IMR-90 (cell line): ENCODE measurements at regions not wholly inside any gene's neighbourhood (a gene's known extent, or its start where the extent isn't known, plus 50 kb on each side); places are given as distances from the start of the nearest gene placed in this dataset.

Experiments used
- ATAC-seq: fragments of 200-7000 bp; cut with Tn5 transposase; 2 replicates; pipeline ENCODE4 v1.9.1; 2020; ENCODE audit warnings: low read depth, mild to moderate bottlenecking, moderate library complexity
- BruUV-seq: library from RNA; stranded (reverse); fragments of 400-500 nt; replicated peaks from 2 replicates; lab custom pipeline; 2021; lab: Mats Ljungman, UMichigan
- CTCF ChIA-PET: fragments of 300-600 bp; formaldehyde crosslinking; extraction: SDS; loops from one replicate; lab custom pipeline; 2021; ENCODE audit warnings: antibody characterized with exemption; lab: Yijun Ruan, JAX
- POLR2A ChIA-PET: fragments of 300-600 bp; sonication (Branson Sonifier 250); formaldehyde crosslinking; loops from one replicate; lab custom pipeline; 2022; ENCODE audit warnings: antibody characterized with exemption; ENCODE audit not compliant: unreplicated experiment; lab: Charles Lee
- DNase-seq: peaks from one replicate; pipeline ENCODE4 v3.0.0; 2013
- H2AFZ ChIP-seq: replicated peaks from 2 replicates; pipeline ENCODE3; 2013; ENCODE audit warnings: low read length, mild to moderate bottlenecking; ENCODE audit not compliant: poor library complexity
- H2AK5ac ChIP-seq: 2 replicates; pipeline ENCODE4 v1.6.1; 2013; ENCODE audit warnings: low read depth, low read length, inconsistent platforms
- H2AK9ac ChIP-seq: replicated peaks from 2 replicates; pipeline ENCODE3; 2013; ENCODE audit warnings: mild to moderate bottlenecking, low read depth, low read length, moderate library complexity; ENCODE audit not compliant: poor library complexity
- H2BK120ac ChIP-seq: 2 replicates; pipeline ENCODE4 v1.6.1; 2013; ENCODE audit warnings: low read depth, low read length, inconsistent platforms
- H2BK15ac ChIP-seq: 3 replicates; pipeline ENCODE4 v1.6.1; 2013; ENCODE audit warnings: low read depth, low read length, inconsistent platforms
- H2BK20ac ChIP-seq: 2 replicates; pipeline ENCODE4 v1.6.1; 2013; ENCODE audit warnings: low read depth, mild to moderate bottlenecking, inconsistent platforms, low read length, moderate library complexity
- H2BK5ac ChIP-seq: 2 replicates; pipeline ENCODE4 v1.6.1; 2013; ENCODE audit warnings: mild to moderate bottlenecking, low read depth, low read length, inconsistent platforms; ENCODE audit not compliant: poor library complexity, severe bottlenecking
- H3K14ac ChIP-seq: replicated peaks from 2 replicates; pipeline ENCODE4 v1.6.1; 2013; ENCODE audit warnings: low read depth, low read length, inconsistent platforms
- H3K18ac ChIP-seq: 2 replicates; pipeline ENCODE4 v1.6.1; 2013; ENCODE audit warnings: low read depth, low read length, control low read depth
- H3K23ac ChIP-seq: 2 replicates; pipeline ENCODE4 v1.6.1; 2013; ENCODE audit warnings: low read depth, low read length, inconsistent platforms
- H3K27ac ChIP-seq: 2 replicates; pipeline ENCODE4 v1.5.1; 2013; ENCODE audit warnings: mild to moderate bottlenecking, control low read depth, low read length; ENCODE audit not compliant: insufficient read depth
- H3K27me3 ChIP-seq: 2 replicates; pipeline ENCODE4 v1.6.1; 2013; ENCODE audit warnings: low read length; ENCODE audit not compliant: control insufficient read depth, insufficient read depth
- H3K36me3 ChIP-seq: 2 replicates; pipeline ENCODE4 v1.6.1; 2013; ENCODE audit warnings: low read length, mixed read lengths; ENCODE audit not compliant: control insufficient read depth, insufficient read depth
- H3K4ac ChIP-seq: 2 replicates; pipeline ENCODE4 v1.6.1; 2013; ENCODE audit warnings: low read depth, low read length, inconsistent platforms
- H3K4me1 ChIP-seq: 2 replicates; pipeline ENCODE4 v1.6.1; 2013; ENCODE audit warnings: low read length, mixed read lengths; ENCODE audit not compliant: control insufficient read depth, insufficient read depth
- H3K4me2 ChIP-seq: 2 replicates; pipeline ENCODE4 v1.6.1; 2013; ENCODE audit warnings: low read depth, mild to moderate bottlenecking, control low read depth, low read length, moderate library complexity
- H3K4me3 ChIP-seq: 2 replicates; pipeline ENCODE4 v1.5.1; 2013; ENCODE audit warnings: low read depth, mild to moderate bottlenecking, control low read depth, low read length, moderate library complexity; ENCODE audit not compliant: insufficient read depth
- H3K56ac ChIP-seq: 2 replicates; pipeline ENCODE4 v1.6.1; 2013; ENCODE audit warnings: low read length, inconsistent platforms; ENCODE audit not compliant: insufficient read depth; ENCODE audit errors: extremely low read depth
- H3K79me1 ChIP-seq, 2 experiments: 2 replicates each; pipeline ENCODE4 v1.6.1; 2013; ENCODE audit warnings: low read length in 2 of 2, inconsistent platforms in 1 of 2, low read depth in 1 of 2
- H3K9ac ChIP-seq: 2 replicates; pipeline ENCODE4 v1.6.1; 2013; ENCODE audit warnings: low read depth, low read length, control low read depth
- H3K9me1 ChIP-seq: 2 replicates; pipeline ENCODE4 v1.6.1; 2013; ENCODE audit warnings: low read length, inconsistent platforms; ENCODE audit not compliant: insufficient read depth
- H3K9me3 ChIP-seq: 2 replicates; pipeline ENCODE4 v1.6.1; 2013; ENCODE audit warnings: low read length; ENCODE audit not compliant: control insufficient read depth, insufficient read depth
- H4K20me1 ChIP-seq: 2 replicates; pipeline ENCODE4 v1.6.1; 2013; ENCODE audit warnings: low read length, inconsistent platforms; ENCODE audit not compliant: insufficient read depth
- H4K5ac ChIP-seq: 2 replicates; pipeline ENCODE4 v1.6.1; 2013; ENCODE audit warnings: mild to moderate bottlenecking, low read depth, low read length, control low read depth
- H4K8ac ChIP-seq, 2 experiments: 2 replicates each; pipeline ENCODE4 v1.6.1; 2013; ENCODE audit warnings: low read depth in 2 of 2, low read length in 2 of 2, control low read depth in 1 of 2, inconsistent platforms in 1 of 2
- H4K91ac ChIP-seq: 2 replicates; pipeline ENCODE4 v1.6.1; 2013; ENCODE audit warnings: low read depth, low read length, inconsistent platforms; ENCODE audit not compliant: insufficient read depth
- BHLHE40 ChIP-seq: fragments of 150-350 bp; IDR thresholded peaks from 2 replicates; pipeline ENCODE4 v1.6.1; 2016; ENCODE audit warnings: mild to moderate bottlenecking, low read depth, low read length
- CEBPB ChIP-seq: IDR thresholded peaks from 2 replicates; pipeline ENCODE4 v1.6.1; 2012; ENCODE audit warnings: low read depth, low read length, improper control_type of control experiment
- CHD1 ChIP-seq: IDR thresholded peaks from 2 replicates; pipeline ENCODE4 v1.6.1; 2012; ENCODE audit warnings: low read depth, low read length, improper control_type of control experiment
- FOS ChIP-seq: fragments of 150-350 bp; IDR thresholded peaks from 2 replicates; pipeline ENCODE4 v1.6.1; 2016; ENCODE audit warnings: low read depth, low read length
- MAFK ChIP-seq: IDR thresholded peaks from 2 replicates; pipeline ENCODE4 v1.6.1; 2012; ENCODE audit warnings: low read depth, low read length, improper control_type of control experiment
- MAZ ChIP-seq: IDR thresholded peaks from 2 replicates; pipeline ENCODE4 v1.6.1; 2012; ENCODE audit warnings: low read depth, mild to moderate bottlenecking, low read length, improper control_type of control experiment, moderate library complexity, borderline replicate concordance
- MXI1 ChIP-seq: IDR thresholded peaks from 2 replicates; pipeline ENCODE4 v1.6.1; 2012; ENCODE audit warnings: low read depth, mild to moderate bottlenecking, low read length, moderate library complexity, borderline replicate concordance
- NFE2L2 ChIP-seq: fragments of 150-350 bp; IDR thresholded peaks from 2 replicates; pipeline ENCODE4 v1.6.1; 2016; ENCODE audit warnings: low read depth, mild to moderate bottlenecking, low read length
- POLR2A ChIP-seq: IDR thresholded peaks from 2 replicates; pipeline ENCODE4 v1.6.1; 2012; ENCODE audit warnings: mild to moderate bottlenecking, low read depth, low read length
- RAD21 ChIP-seq: IDR thresholded peaks from 2 replicates; pipeline ENCODE4 v1.6.1; 2012; ENCODE audit warnings: low read length, improper control_type of control experiment
- RCOR1 ChIP-seq: IDR thresholded peaks from 2 replicates; pipeline ENCODE4 v1.6.1; 2012; ENCODE audit warnings: mild to moderate bottlenecking, low read length, improper control_type of control experiment; ENCODE audit not compliant: insufficient replicate concordance
- RFX5 ChIP-seq: IDR thresholded peaks from 2 replicates; pipeline ENCODE4 v1.8.0; 2012; ENCODE audit warnings: low read depth, mild to moderate bottlenecking, low read length, moderate library complexity
- SMC3 ChIP-seq: fragments of 150-350 bp; IDR thresholded peaks from 2 replicates; pipeline ENCODE4 v1.6.1; 2016; ENCODE audit warnings: low read depth, mild to moderate bottlenecking, antibody characterized with exemption, low read length, moderate library complexity
- WGBS, 2 experiments: methylation state at CpG; one replicate each; pipeline versions ENCODE4 v1.1.5 to v1.1.7; 2013; ENCODE audit warnings: missing lambda C conversion rate in 2 of 2; ENCODE audit not compliant: insufficient read length in 1 of 2; ENCODE audit errors: extremely low coverage in 2 of 2; 5-methylcytosine and 5-hydroxymethylcytosine counted together
- dilution Hi-C: fragments of 300-500 bp; cut with HindIII; formaldehyde crosslinking; loops from one replicate; pipeline ENCODE4 v1.14.3; 2018; ENCODE audit warnings: low sequenced_read_pairs; ENCODE audit not compliant: unreplicated experiment
- in situ Hi-C: fragments of 300-500 bp; cut with MboI; formaldehyde crosslinking; loops from 3 replicates; pipeline ENCODE4 v1.14.3; 2019; ENCODE audit warnings: low sequenced_read_pairs, inconsistent platforms, mixed read lengths
- intact Hi-C: fragments of 100-400 bp; cut with micrococcal nuclease; formaldehyde crosslinking; loops from 2 replicates; pipeline ENCODE4 v1.10.0; 2022
- TF ChIP-seq, protein P1 (sequence below): conservative IDR thresholded peaks from 2 replicates; pipeline ENCODE4 v1.5.1; 2012; ENCODE audit warnings: mild to moderate bottlenecking, low read depth, low read length, improper control_type of control experiment
- TF ChIP-seq, protein P2 (sequence below): fragments of 150-350 bp; IDR thresholded peaks from 2 replicates; pipeline ENCODE4 v1.6.1; 2017; ENCODE audit warnings: mild to moderate bottlenecking, antibody characterized with exemption, low read length, low read depth
- TF ChIP-seq, protein P3 (sequence below): fragments of 150-350 bp; IDR thresholded peaks from 2 replicates; pipeline ENCODE4 v1.6.1; 2016; ENCODE audit warnings: low read depth, mild to moderate bottlenecking, low read length, moderate library complexity, borderline replicate concordance

DNA sequence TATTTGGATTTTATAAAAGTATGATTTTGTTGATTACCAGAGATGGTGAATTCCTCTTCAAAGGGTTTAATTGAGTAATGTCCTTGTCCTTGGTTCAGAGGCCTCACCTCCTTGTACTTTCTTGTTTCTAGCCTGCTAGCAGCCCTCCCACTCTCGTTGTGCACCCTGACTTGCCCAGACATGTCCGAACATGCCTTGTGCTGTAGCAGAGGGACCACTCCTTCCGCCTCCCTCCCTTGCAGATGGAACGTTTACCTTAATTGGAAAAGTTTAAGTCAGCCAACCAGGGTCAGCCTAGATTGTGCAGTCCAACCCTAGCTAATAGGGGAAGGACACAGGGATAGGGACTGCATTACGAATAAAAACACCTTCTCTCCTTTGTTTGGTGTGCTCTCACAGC lies 406.9 kb upstream of the NMUR2 start:
- Histone ChIP-seq H2BK20ac (no peak overlapping the region), H2AK9ac (no peak overlapping the region), H3K36me3 (no peaks in the 10 kb centered on the region), H3K23ac (no peak overlapping the region), H3K27me3 (no peaks in the 10 kb centered on the region), H2BK15ac (no peak overlapping the region), H2BK120ac (no peak overlapping the region), H4K5ac (no peak overlapping the region), H3K9me3 (peaks cover 6% of the 10 kb centered on the region), H3K4me2 (no peak overlapping the region), H3K4me1 (no peaks in the 10 kb centered on the region), H3K14ac (no peak overlapping the region), H4K91ac (no peak overlapping the region), H3K79me1 (no peaks in the 10 kb centered on the region), H3K9me1 (no peaks in the 10 kb centered on the region), H2BK5ac (no peak overlapping the region), H3K27ac (no peak overlapping the region), H4K8ac (no peak overlapping the region), H3K4me3 (no peak overlapping the region), H2AFZ (no peak overlapping the region), H4K20me1 (no peaks in the 10 kb centered on the region), H3K18ac (no peak overlapping the region), H3K56ac (no peak overlapping the region), H3K9ac (no peak overlapping the region), H2AK5ac (no peak overlapping the region), H3K4ac (no peak overlapping the region)
- ChIA-PET POLR2A (no interaction called here), CTCF (no interaction called here)
- ATAC-seq (no peak), DNase-seq (no peak)
- in situ Hi-C loops (no loop called here), intact Hi-C loops (no loop called here), dilution Hi-C loops (no loop called here)
- no CpG with 5 or more reads among the region's 5 CpGs for WGBS, 2 experiments
- no peak for TF ChIP-seq FOS
- no peak for TF ChIP-seq SMC3
- no peak for TF ChIP-seq NFE2L2
- no peak for TF ChIP-seq CEBPB
- TF ChIP-seq RFX5, result no peak
- TF ChIP-seq BHLHE40, result no peak
- no peak for TF ChIP-seq RAD21
- no peak for TF ChIP-seq POLR2A
- TF ChIP-seq, protein P1, sequence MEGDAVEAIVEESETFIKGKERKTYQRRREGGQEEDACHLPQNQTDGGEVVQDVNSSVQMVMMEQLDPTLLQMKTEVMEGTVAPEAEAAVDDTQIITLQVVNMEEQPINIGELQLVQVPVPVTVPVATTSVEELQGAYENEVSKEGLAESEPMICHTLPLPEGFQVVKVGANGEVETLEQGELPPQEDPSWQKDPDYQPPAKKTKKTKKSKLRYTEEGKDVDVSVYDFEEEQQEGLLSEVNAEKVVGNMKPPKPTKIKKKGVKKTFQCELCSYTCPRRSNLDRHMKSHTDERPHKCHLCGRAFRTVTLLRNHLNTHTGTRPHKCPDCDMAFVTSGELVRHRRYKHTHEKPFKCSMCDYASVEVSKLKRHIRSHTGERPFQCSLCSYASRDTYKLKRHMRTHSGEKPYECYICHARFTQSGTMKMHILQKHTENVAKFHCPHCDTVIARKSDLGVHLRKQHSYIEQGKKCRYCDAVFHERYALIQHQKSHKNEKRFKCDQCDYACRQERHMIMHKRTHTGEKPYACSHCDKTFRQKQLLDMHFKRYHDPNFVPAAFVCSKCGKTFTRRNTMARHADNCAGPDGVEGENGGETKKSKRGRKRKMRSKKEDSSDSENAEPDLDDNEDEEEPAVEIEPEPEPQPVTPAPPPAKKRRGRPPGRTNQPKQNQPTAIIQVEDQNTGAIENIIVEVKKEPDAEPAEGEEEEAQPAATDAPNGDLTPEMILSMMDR, result no peak
- no peak for TF ChIP-seq MXI1
- no peak for TF ChIP-seq CHD1
- no peak for TF ChIP-seq MAZ
- TF ChIP-seq MAFK, result no peak
- TF ChIP-seq, protein P2, sequence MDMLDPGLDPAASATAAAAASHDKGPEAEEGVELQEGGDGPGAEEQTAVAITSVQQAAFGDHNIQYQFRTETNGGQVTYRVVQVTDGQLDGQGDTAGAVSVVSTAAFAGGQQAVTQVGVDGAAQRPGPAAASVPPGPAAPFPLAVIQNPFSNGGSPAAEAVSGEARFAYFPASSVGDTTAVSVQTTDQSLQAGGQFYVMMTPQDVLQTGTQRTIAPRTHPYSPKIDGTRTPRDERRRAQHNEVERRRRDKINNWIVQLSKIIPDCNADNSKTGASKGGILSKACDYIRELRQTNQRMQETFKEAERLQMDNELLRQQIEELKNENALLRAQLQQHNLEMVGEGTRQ, result no peak
- TF ChIP-seq, protein P3, sequence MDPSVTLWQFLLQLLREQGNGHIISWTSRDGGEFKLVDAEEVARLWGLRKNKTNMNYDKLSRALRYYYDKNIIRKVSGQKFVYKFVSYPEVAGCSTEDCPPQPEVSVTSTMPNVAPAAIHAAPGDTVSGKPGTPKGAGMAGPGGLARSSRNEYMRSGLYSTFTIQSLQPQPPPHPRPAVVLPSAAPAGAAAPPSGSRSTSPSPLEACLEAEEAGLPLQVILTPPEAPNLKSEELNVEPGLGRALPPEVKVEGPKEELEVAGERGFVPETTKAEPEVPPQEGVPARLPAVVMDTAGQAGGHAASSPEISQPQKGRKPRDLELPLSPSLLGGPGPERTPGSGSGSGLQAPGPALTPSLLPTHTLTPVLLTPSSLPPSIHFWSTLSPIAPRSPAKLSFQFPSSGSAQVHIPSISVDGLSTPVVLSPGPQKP, result no peak
- no peak for TF ChIP-seq RCOR1
- BruUV-seq, result no TSS peak
